ENCODE measurements at regions not wholly inside any gene's neighbourhood (a gene's known extent, or its start where the extent isn't known, plus 50 kb on each side); places are given as distances from the start of the nearest gene placed in this dataset.
A peak's percentile ranks its signal among the peaks of the same experiment; 100 is the strongest.

DNA sequence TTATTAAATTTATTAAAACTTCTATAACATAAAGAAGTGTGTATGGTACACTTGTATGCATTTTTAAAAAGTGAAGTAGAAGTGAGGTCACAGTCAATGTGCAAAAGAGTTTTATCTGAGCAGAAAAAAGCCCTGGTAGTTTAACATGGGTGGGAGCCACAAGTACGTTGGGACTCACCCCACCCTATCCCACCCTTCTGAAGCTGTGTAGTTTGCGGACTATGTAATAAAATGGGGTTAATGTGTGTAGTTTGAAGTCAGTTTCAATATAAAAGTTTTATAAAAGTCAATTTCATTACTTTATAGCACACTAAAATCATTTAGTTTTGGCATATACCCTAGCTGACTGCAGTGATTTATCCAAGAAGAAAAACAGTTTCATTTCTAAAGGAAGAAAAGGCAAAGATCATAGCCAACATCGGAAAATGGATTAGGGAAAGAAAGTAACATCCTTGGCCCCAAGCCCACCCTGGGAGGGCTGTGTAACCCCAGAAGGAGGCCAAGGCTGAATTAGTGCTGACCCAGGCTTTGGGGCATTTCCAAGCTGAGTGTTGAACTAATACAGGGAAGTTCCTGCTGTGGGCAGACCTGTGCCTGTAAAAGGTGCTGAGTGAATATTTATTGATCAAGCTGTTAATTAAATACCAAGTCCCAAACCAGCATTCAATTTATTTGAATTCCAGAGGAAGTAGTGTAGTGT is 398.6 kb upstream of the ADAMTSL1 start:
- DNase-seq, result no peak

DNA sequence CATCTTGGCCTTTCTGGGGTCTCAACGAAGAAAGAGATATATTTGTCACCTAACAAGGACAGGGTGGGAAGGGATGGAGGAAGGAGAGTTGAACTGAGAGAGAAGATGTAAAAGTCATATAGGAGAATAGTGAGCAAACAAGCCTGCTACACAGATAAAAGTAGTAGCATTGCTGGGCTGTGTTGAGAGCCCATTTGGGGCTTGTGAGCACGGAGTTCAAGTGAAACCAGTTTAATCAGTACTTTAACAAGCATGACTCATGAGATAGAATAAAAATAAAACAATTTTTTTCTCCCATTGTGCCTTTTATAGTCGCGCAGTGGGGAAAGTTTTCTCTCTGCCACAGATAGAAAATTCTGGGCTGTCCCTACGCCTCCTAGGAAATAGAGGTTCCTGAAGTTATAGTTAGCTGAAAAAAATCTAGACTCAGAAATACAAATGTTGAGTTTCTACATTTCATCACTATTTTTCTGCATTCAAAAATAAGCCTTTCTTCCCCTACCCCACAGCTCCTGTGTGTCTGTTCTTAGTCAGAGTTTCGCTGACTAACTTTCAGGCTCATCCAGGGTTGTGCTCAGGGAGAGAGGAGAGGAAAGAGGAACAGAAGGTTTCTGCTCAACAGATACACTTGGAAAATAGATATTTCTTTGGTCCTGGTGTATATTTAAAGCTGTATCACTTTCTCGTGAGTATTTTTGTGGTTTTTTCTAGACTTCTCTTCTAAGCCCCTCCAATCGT is 395.8 kb upstream of the ADAMTSL1 start:
- DNase-seq, result no peak

DNA sequence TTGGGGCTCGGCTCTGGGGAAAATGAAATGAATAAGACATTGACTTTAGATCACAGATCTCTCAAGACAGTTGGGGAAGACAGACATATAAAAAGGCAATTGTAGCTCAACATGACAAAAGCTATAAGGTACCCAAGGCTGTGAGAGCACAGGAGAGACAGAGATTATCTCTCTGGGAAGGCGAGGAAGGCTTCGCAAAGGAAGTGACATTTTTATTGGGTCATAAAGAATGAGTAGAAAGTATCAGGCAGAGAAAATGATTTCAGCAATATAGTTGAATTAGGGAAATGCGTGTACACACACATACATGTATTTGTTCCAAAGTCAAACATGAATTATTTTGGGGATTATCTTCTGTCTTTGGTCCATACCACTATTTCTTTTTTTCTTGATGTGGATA is 381.8 kb upstream of the ADAMTSL1 start:
- no peak for DNase-seq

DNA sequence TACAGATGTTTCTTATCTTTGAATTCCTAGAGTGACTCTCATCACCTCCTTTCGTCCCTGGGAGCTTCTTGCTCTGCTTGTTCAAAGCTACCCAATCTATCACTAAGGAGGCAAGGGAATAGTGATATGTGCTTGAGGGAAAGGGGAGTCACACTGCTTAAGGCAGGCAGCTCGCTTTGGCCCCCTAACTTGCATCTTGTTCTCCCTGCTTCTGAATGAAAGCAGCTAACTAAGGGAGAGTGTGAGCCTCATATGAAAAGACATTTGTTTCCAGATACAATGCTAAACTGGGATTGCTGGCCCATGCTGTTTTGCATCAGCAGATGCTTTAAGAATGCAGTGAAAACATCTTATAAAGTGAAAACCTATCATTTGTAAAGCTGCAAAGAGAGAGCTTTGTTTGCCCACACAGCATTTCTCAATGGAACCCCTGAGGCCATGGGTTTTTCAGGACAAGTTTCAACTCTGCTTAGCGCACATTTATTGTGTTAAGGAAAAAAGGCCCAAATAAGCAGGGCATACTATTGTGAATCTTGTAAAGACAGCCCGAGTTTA is 367.9 kb upstream of the ADAMTSL1 start:
- DNase-seq, result no peak

DNA sequence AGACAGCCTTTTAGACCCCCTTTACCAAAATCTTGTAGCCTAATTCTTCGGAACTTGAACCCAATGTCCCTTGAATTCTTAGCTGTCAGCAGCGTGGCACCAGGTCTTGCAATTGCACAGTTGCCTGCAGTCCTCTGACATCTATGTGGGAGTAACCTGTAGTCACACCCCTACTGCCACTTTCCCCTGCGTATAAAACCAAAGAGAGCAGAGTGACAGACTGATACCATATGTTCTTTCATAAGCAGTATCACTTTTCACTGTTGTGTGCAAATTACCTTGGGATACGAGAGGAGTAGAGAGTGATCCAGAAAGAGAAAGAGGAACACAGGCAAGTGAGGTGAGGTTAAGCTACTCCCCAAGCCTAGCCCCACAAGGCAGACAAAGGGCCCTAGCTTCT is 364.3 kb upstream of the ADAMTSL1 start:
- no peak for DNase-seq

DNA sequence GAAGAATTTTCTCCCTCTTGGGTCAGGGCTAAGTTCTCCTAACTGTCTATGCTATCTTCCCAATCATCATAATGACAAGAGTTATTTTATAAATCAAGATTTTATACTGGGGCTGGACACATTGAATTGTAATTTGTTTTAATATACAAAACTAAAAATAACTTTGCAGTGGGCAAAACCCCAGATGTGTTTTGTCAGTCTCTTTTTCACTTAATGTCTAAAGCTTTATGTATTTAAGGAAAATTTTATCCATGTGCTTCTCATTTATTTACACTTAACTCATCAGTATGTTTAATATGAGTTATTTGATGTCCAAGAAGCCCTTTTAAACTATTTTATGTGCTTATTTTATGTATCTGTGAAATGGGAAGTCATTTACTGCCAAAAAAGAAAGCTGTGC is 362.8 kb upstream of the ADAMTSL1 start:
- no peak for DNase-seq

DNA sequence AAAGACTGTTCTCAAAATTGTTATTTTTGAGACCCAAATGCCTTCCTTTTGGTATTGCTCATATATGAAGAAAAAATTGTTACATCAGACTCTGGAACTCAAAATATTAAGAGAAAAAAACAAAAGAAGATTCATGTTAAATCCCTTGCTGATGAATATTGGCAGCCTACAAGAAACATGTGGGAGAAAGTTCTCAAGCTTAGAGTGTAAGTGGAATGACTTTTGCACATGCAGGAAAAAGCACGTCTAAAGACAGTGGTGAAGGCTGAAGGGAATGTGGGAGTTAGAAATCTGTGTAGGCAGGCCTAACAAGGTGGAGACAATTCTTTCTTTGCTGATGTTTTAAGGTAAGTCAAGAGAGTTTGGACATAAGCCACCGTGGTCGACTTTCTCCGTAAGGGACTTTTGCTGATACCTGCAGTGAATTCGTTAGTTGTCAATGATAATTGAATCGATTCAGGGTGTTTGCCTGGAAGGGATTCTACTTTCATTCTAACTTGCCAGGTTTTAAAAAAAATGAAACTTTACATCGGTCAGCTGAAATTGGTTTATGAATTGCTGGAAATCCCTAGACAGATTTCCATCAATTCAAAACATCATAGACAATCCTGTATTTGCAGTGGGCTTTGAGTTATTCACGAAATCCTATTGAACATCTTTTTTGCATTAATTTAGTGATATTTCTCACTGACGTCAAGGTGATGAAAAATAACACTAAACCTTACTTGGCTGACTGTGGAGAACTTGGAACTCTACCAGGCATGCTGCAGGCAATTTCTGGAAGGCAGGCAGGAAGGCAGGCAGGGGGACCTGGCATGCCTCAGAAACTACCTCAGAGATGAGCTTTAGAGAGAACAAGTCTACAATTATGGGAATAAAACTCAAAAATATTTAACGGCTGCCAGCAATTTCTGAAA is 359.1 kb upstream of the ADAMTSL1 start:
- DNase-seq, result no peak

DNA sequence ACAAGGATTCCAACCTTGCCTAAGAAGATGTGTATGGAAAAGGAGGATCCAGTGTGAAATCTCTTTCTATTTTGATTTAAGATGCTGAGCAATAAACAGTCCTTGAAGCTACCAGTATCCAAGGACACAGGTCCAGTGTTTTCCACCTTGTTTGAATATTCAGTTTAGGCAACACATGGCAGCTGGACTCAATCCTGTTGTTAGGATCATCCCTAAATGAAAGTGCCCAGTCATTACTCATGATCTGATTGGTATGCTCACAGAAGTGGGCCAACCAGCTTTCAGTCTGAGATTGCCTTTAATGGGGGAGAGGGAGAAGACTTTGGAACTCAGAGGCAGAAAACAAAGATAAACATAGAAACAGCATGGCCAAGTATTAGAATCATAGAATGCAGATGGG is 355.7 kb upstream of the ADAMTSL1 start:
- no peak for DNase-seq

DNA sequence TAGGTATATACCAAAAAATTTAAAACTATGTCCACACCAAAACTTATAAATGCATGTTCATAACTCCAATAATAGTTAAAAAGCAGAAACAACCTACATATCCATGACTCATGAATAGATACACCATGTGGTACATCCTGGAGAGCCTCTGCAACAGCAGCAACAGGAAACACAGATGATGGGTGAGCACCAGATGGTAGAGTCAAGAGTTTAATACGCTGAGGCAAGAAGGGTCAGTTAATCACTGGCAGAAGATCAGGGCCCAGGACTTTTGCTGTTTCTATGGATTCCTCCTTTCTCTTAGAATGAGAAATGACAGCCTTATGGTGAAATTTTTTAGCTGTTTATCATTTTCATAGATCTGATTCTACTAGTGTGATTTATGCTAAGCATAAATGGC is 351.8 kb upstream of the ADAMTSL1 start:
- DNase-seq, result no peak

DNA sequence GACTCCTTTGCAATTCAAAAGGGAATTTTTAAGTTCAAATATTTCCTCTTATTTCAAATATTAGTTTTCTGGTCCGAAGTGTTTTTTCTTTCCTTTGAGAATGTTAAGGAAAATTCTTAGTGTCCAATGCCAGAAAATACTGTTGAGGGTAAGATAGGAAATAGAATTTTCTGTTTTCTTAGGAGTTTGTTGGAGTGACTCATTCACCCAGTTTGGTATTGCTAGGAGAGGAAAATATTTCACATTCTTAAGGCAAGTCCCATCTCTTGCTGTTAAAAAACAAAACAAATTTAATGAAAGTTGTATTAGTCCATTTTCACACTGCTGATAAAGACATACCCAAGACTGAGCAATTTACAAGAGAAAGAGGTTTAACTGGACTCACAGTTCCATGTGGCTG is 349.2 kb upstream of the ADAMTSL1 start:
- no peak for DNase-seq

DNA sequence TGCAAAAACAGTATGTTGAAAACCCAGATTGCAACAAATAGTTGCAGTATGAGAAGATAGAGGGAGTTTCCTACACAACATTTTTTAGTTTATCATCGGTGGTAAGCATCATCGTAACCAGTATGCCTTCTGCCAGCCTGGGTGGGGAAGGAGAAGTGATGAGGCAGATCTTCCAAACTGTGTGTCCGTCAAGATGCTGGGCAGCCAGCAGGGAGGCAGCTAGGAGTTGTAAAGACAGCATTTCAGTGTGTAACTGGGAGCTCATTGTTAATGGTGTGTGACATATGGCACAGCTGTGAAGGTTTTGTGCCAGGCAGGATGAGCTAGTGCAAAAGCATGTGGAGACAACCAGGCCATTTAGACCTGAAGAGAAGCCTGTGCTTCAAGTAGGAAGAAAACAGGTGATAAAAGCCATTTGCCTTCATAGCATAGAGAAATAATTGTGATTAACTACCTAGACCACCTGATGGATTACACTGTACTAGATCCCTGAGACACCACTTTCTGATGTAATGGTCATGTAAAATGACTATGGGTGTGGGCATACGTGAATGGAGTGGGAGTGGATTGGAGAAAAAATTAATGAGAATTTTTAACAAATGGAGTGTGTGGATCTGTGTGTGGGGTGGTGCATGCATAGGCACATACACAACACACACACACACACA is 347.0 kb upstream of the ADAMTSL1 start:
- DNase-seq, result no peak

DNA sequence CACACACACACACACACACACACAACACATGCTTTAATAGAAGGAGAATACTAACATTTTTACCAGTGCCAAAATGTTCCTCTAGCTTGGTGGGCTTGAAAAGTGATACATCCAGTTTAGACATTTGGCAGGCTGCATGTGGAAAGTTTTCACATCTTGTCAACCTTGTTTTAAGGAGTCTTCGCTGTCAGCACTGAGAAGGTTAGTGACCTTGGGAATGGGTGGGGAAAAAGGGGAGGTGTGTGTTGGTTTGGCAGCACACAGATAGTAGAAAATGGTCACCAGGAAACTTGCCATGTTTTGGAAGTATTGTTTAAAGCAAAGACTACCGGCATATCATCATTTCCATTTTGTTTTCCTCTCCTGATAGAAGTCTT is 346.5 kb upstream of the ADAMTSL1 start:
- no peak for DNase-seq

DNA sequence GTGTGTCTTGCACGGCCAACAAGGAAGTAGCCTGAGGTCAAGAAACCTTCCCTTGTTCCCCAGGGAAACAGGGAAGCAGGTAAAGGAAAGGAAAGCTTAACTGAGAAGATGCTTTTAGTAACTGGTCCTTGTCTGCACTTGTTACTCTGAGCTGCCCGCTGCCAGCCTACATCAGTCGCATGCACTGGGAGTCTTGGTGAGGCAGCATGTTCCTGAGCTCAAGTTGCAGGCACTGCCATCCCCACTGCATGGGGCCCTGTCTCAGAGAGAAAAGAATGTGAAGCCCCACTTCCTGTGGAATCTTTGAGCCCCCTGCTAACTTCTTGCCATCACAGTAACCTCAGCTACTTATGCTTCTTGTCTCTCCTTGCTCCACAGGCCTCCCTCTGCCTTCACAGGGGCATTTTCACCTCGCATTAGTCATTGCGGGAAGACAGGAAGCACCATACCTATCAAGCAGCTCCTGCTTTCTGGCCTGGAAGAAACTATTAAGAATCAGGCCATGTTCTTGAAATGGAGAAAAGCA is 344.1 kb upstream of the ADAMTSL1 start:
- no peak for DNase-seq

DNA sequence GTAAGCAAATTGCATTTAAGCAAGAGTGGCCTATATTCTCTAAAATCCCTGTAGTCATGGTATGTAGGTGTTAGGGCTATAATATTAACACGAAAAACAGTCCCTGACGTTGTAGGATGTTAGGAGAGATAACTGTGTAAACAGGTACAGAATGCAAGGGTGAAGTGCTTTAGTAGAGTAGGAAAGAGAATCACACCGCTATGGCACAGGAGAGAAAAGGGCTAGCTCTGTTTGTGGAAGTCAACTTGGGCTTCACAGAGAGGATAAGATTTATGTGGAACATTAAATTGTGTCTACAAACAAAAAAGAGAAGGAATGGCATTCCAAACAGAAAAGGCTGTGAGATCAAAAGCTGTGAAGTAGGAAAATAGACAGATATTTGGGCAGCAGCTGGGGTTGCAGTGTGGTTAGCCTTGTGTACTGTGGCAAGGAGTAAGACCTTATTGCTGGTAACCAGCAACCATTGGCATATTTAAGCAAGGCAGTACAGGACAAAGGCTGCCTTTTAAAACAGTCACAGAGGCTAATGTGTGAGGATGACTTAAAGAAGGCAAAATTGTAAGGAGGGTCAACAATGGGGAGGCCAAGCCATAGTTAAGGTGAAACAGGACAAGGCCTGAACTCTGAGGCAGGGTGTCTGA is 337.5 kb upstream of the ADAMTSL1 start:
- DNase-seq, result no peak

DNA sequence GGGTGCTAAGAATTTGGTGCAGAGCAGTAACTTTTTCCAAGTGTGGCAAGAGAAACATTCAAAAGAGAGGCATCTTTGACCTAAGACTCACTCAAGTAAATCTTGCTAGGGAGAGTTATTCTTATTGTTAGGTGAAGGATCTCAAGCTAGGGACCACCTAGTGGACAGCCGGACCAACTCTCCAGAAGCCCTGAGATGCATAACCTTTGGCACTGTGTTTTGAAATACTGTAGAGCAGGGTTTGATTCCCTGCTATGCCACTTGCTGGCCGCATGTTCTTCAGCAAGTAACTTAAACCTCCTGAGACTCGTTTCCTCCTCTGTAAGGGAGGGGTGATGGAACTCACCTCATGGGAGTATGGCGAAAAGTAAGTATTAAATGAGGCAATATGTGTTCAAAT is 336.1 kb upstream of the ADAMTSL1 start:
- no peak for DNase-seq

DNA sequence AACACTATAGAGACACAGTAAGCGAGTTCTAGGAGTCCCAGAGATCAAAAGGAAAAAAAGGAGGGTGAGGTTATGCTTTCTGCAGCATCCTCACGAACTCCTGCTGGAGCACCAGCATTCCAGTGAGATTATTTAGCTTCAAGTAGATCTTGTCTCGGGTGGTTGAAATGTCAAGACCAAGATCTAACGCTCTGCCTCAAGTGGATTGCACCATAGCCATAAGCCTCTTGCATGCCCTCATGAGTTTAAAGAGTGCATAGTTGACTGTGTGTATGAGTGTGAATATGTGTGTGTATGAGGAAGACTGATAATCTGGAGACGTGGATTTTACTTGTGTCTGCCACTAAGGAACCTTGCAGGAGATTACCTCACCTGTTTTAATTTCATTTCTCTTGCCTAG is 335.3 kb upstream of the ADAMTSL1 start:
- DNase-seq, result no peak

DNA sequence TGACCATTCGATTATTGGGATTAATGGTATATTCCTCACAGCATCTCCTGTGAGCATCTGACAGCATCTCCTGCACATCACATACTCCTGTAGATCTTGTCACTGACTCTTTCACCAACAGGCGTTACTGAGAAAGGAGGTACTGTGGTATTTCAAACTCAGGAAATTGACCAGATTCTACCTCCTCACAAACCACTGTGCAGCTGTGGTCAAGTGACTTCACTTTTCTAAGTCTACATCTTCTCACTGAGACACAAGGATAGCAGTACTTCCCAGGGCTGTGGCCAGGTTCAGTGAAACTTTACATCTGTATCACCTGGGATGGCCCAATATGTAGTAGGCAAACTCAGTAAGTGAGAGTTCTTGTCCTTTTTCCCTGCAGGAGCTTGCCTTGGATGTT is 332.3 kb upstream of the ADAMTSL1 start:
- DNase-seq, result no peak

DNA sequence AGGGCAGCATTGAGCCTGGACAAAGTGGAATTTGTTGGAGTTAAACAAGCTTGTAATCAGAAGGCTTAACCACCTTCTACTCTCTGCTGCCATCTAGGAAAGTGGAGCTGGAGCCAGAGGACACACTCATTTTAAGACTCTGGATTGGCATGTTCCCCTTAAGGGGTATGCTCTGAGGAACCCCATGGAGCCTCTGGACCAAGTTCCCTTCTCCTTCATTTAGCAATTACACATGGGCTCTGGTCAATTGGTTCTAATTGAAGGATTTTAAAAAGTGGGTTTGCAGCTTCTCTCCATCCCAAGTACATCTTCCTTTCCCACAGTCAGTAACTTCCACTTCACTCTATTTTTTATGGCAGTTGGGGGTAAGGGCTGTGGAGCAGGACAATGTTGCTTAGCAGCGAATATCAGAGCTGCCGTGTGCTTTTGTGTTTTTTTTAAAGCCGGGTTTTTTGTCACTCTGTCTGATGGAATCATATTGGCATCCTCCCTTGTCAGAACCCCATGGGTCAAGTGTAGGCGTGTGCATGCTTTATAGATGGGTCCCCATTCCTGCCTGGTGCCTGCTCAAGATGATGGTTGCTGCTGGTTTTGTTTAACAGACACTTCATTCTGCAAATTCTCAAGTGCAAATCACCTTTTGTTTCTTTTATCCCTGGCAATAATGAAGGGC is 330.7 kb upstream of the ADAMTSL1 start:
- DNase-seq, result peak; percentile 4

DNA sequence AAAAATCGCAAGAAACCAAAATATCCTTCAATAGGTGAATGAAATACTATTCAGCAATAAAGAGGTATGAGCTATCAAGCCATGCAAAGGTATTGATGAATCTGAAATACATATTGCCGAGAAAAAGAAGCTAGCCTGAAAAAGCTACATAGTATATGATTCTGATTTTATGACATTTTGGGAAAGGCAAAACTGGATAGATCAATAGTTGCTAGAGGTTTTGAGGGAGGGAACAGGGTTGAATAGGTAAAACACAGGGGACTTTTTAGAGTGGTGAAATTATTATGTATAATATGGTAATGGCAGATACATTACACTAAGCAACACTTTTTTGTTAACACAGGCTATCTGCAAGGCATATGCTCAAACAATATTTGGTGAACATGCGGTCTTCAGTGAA is 327.6 kb upstream of the ADAMTSL1 start:
- DNase-seq, result no peak

DNA sequence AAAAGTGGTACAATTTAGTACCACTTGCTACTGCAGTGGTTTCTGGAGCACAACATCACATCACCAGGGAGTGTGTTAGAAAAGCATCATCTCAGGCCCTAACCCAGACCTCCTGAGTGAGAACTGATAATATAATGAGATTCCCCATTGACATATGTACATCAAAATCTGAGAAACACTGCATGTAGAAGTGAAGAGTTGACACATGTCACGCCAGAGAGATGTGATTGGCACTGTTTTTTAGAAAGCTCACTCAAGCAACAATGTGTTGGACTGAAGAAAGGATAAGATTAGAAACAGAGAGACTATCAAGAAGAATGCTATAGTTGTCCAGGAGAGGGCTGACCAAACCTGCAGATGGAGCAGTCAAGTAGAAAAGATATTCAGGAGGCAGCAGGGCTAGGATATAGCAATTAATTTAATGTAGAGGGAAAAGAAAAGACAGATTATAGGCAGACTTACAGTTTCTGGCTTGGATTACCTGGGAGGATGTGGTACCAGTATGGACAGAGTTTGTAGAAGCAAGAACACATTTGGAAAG is 324.4 kb upstream of the ADAMTSL1 start:
- no peak for DNase-seq

DNA sequence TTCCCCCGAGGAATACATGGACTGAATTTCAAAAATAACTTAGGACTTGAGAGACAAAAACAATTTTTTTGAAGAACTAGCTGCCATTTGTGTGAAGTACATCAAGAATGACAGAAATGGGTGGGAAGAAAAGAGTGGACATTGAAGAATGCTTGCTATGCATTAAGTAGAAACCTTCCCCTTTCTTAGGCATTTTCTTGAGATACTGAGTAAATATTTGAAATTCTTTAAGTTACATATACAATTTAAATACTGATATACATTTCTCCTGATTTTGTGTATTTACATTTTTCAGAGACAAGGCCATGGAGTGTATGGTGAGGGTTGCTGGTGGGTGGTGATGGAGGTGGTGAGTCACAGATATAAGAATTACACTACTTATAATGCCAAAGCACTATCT is 319.3 kb upstream of the ADAMTSL1 start:
- no peak for DNase-seq
